ENCODE measurements at regions not wholly inside any gene's neighbourhood (a gene's known extent, or its start where the extent isn't known, plus 50 kb on each side); places are given as distances from the start of the nearest gene placed in this dataset.

GRCh38 chr2:122180972-122181371 is 425.5 kb downstream of the TSN start:
- CTCF ChIA-PET, result no interaction called here
- POLR2A ChIA-PET (ENCODE audit: low non-redundant PET), result no interaction called here
- no peak overlapping the region for H3K27ac ChIP-seq
- DNase-seq (ENCODE audit: low spot score), result no peak
- TF ChIP-seq CTCF (conservative IDR thresholded peaks at IDR 0.05; ENCODE audit: low read depth), result no peak

- H3K27ac ChIP-seq, result no peak overlapping the region
- TF ChIP-seq CTCF (conservative IDR thresholded peaks at IDR 0.05; ENCODE audit: low read depth), result no peak
- DNase-seq (ENCODE audit: low spot score), result no peak
- CTCF ChIA-PET, result interaction anchor here (0.6 to 0.7 kb wide), 3 partner anchors 15 to 1115 kb away, joined by 4 to 6 read pairs (median 4); no protein-coding TSS in a partner anchor
- POLR2A ChIA-PET (ENCODE audit: low non-redundant PET), result no interaction called here
These were observed 427.3 kb downstream of the TSN start for GRCh38 chr2:122182616-122183355.

- POLR2A ChIA-PET (ENCODE audit: low non-redundant PET), result no interaction called here
- TF ChIP-seq CTCF (conservative IDR thresholded peaks at IDR 0.05; ENCODE audit: low read depth), result no peak
- no peak for DNase-seq (ENCODE audit: low spot score)
- CTCF ChIA-PET, result no interaction called here
- H3K27ac ChIP-seq, result no peak overlapping the region
These were observed 428.4 kb downstream of the TSN start for GRCh38 chr2:122183890-122184289.

- no peak for TF ChIP-seq CTCF (conservative IDR thresholded peaks at IDR 0.05; ENCODE audit: low read depth)
- ChIA-PET POLR2A (ENCODE audit: low non-redundant PET) (no interaction called here), CTCF (no interaction called here)
- H3K27ac ChIP-seq, result no peak overlapping the region
- no peak for DNase-seq (ENCODE audit: low spot score)
These were observed 431.3 kb downstream of the TSN start for GRCh38 chr2:122186761-122187222.

- DNase-seq (ENCODE audit: low spot score), result peak; percentile 62
- CTCF ChIA-PET, result interaction anchor here (0.6 to 0.7 kb wide), 4 partner anchors 12 to 1115 kb away, joined by 3 to 6 read pairs (median 4); no protein-coding TSS in a partner anchor
- TF ChIP-seq CTCF (conservative IDR thresholded peaks at IDR 0.05; ENCODE audit: low read depth), result peak; percentile 27
- POLR2A ChIA-PET (ENCODE audit: low non-redundant PET), result no interaction called here
- no peak overlapping the region for H3K27ac ChIP-seq
These were observed 435.9 kb downstream of the TSN start for GRCh38 chr2:122191331-122191730.

GRCh38 chr2:122193622-122194021 is 438.2 kb downstream of the TSN start:
- ChIA-PET CTCF (no interaction called here), POLR2A (ENCODE audit: low non-redundant PET) (no interaction called here)
- no peak overlapping the region for H3K27ac ChIP-seq
- no peak for TF ChIP-seq CTCF (conservative IDR thresholded peaks at IDR 0.05; ENCODE audit: low read depth)
- peak; percentile 13 for DNase-seq (ENCODE audit: low spot score)
